NB4 (cell line): ENCODE measurements at regions not wholly inside any gene's neighbourhood (a gene's known extent, or its start where the extent isn't known, plus 50 kb on each side); places are given as distances from the start of the nearest gene placed in this dataset.

Experiments used
- MYC ChIP-seq: IDR thresholded peaks from 2 replicates; pipeline ENCODE4 v1.6.1; 2011; ENCODE audit warnings: low read depth, low read length
- POLR2A ChIP-seq: IDR thresholded peaks from 2 replicates; pipeline ENCODE4 v1.6.1; 2011; ENCODE audit warnings: mild to moderate bottlenecking; ENCODE audit not compliant: insufficient read length; ENCODE audit errors: extremely low read depth
- TF ChIP-seq, protein P1 (sequence below): IDR thresholded peaks from one replicate; pipeline ENCODE4 v1.5.1; 2012; ENCODE audit warnings: low read depth, low read length
- TF ChIP-seq, protein P2 (sequence below): IDR thresholded peaks from 2 replicates; pipeline ENCODE4 v1.6.1; 2011; ENCODE audit warnings: low read depth, low read length

DNA sequence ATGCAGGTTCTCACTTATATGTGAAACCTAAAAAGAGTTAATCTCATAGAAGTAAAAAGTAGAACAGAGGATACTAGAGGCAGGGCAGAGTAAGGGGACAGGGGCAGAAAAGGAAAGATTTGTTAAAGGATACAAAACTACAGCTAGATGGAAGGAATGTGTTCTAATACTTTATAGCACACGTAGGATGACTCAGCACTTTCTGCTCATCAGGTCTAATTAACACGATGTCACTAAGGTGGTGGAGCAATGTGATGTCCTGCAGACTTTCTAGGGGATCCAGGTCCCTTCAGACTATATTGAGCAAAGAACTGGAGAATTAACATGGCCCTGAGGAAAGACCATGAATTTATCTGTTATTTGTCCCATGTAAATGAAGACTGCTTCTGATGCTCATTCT lies 80.8 kb upstream of the CMKLR1 start:
- TF ChIP-seq, protein P1, sequence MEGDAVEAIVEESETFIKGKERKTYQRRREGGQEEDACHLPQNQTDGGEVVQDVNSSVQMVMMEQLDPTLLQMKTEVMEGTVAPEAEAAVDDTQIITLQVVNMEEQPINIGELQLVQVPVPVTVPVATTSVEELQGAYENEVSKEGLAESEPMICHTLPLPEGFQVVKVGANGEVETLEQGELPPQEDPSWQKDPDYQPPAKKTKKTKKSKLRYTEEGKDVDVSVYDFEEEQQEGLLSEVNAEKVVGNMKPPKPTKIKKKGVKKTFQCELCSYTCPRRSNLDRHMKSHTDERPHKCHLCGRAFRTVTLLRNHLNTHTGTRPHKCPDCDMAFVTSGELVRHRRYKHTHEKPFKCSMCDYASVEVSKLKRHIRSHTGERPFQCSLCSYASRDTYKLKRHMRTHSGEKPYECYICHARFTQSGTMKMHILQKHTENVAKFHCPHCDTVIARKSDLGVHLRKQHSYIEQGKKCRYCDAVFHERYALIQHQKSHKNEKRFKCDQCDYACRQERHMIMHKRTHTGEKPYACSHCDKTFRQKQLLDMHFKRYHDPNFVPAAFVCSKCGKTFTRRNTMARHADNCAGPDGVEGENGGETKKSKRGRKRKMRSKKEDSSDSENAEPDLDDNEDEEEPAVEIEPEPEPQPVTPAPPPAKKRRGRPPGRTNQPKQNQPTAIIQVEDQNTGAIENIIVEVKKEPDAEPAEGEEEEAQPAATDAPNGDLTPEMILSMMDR, result no peak
- TF ChIP-seq, protein P2, sequence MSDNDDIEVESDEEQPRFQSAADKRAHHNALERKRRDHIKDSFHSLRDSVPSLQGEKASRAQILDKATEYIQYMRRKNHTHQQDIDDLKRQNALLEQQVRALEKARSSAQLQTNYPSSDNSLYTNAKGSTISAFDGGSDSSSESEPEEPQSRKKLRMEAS, result no peak
- TF ChIP-seq POLR2A, result no peak
- TF ChIP-seq MYC, result no peak
